Neural progenitor cell (in vitro differentiated cells): ENCODE measurements at regions not wholly inside any gene's neighbourhood (a gene's known extent, or its start where the extent isn't known, plus 50 kb on each side); places are given as distances from the start of the nearest gene placed in this dataset.

Experiments used
- DNase-seq: peaks from one replicate; pipeline ENCODE4 v3.0.0-alpha.2; 2016; ENCODE audit warnings: low spot score
- H2AFZ ChIP-seq: fragments of 200-600 bp; sonication (generic); replicated peaks from 2 replicates; pipeline ENCODE4 v1.6.1; 2016; ENCODE audit warnings: antibody characterized with exemption
- H3F3A ChIP-seq: fragments of 200-600 bp; sonication (generic); 2 replicates; pipeline ENCODE4 v1.6.1; 2016; ENCODE audit warnings: antibody characterized with exemption, low read depth
- H3K27ac ChIP-seq: fragments of 200-600 bp; sonication (generic); 2 replicates; pipeline ENCODE4 v1.5.1; 2016; ENCODE audit warnings: mild to moderate bottlenecking
- H3K27me3 ChIP-seq: fragments of 200-600 bp; sonication (generic); 2 replicates; pipeline ENCODE4 v1.6.1; 2016; ENCODE audit warnings: mild to moderate bottlenecking, moderate library complexity
- H3K36me3 ChIP-seq: fragments of 200-600 bp; sonication (generic); 2 replicates; pipeline ENCODE4 v1.5.1; 2016
- H3K4me1 ChIP-seq: fragments of 200-600 bp; sonication (generic); 2 replicates; pipeline ENCODE4 v1.6.1; 2016; ENCODE audit warnings: mixed run types
- H3K4me2 ChIP-seq: fragments of 200-600 bp; sonication (generic); 2 replicates; pipeline ENCODE4 v1.6.1; 2016
- H3K4me3 ChIP-seq: fragments of 200-600 bp; sonication (generic); 2 replicates; pipeline ENCODE4 v1.5.1; 2016
- H3K79me2 ChIP-seq: fragments of 200-600 bp; sonication (generic); 2 replicates; pipeline ENCODE4 v1.6.1; 2016; ENCODE audit warnings: low read depth
- H3K9ac ChIP-seq: fragments of 200-600 bp; sonication (generic); 2 replicates; pipeline ENCODE4 v1.6.1; 2016
- H3K9me3 ChIP-seq: fragments of 200-600 bp; sonication (generic); 2 replicates; pipeline ENCODE4 v1.5.1; 2016; ENCODE audit warnings: low read depth
- H4K20me1 ChIP-seq: fragments of 200-600 bp; sonication (generic); 2 replicates; pipeline ENCODE4 v1.6.1; 2016; ENCODE audit warnings: low read depth
- H3K27ac Mint-ChIP-seq: 3 replicates; pipeline ENCODE4 v1.8.0; 2021; ENCODE audit warnings: mixed read lengths
- H3K27me3 Mint-ChIP-seq: 2 replicates; pipeline ENCODE4 v1.8.0; 2022; ENCODE audit warnings: low read depth, mild to moderate bottlenecking, inconsistent platforms, moderate library complexity, mixed read lengths; ENCODE audit not compliant: insufficient read depth
- H3K36me3 Mint-ChIP-seq: 3 replicates; pipeline ENCODE4 v1.8.0; 2021; ENCODE audit warnings: mixed read lengths
- H3K4me1 Mint-ChIP-seq: 3 replicates; pipeline ENCODE4 v1.8.0; 2021; ENCODE audit warnings: mixed read lengths
- H3K4me3 Mint-ChIP-seq: 3 replicates; pipeline ENCODE4 v1.8.0; 2021; ENCODE audit warnings: mild to moderate bottlenecking, moderate library complexity, mixed read lengths
- H3K9me3 Mint-ChIP-seq: 3 replicates; pipeline ENCODE4 v1.8.0; 2020; ENCODE audit warnings: mixed read lengths
- CTCF ChIP-seq: fragments of 200-600 bp; sonication (generic); IDR thresholded peaks from 2 replicates; pipeline ENCODE4 v1.5.1; 2017; ENCODE audit warnings: antibody characterized with exemption, mild to moderate bottlenecking
- EZH2 ChIP-seq: fragments of 200-600 bp; sonication (generic); IDR thresholded peaks from 2 replicates; pipeline ENCODE4 v1.6.1; 2017; ENCODE audit warnings: antibody characterized with exemption, mild to moderate bottlenecking, moderate library complexity
- EZH2phosphoT487 ChIP-seq: fragments of 200-600 bp; sonication (generic); IDR thresholded peaks from 2 replicates; pipeline ENCODE4 v1.6.1; 2017; ENCODE audit warnings: antibody characterized with exemption

- no peaks in the 10 kb centered on the region for H3K36me3 ChIP-seq
- TF ChIP-seq EZH2 (no peak), EZH2phosphoT487 (no peak), CTCF (no peak)
- H3K27ac ChIP-seq, result no peak overlapping the region
- no peaks in the 10 kb centered on the region for H3K79me2 ChIP-seq
- no peaks in the 10 kb centered on the region for H4K20me1 ChIP-seq
- no peaks in the 10 kb centered on the region for H3F3A ChIP-seq
- no peak overlapping the region for H3K9ac ChIP-seq
- no peak for DNase-seq
- no peak overlapping the region for H3K4me2 ChIP-seq
- Mint-ChIP-seq H3K4me1 (no peaks in the 10 kb centered on the region), H3K9me3 (no peaks in the 10 kb centered on the region), H3K27ac (no peak overlapping the region), H3K36me3 (no peaks in the 10 kb centered on the region), H3K27me3 (peaks cover 5% of the 10 kb centered on the region), H3K4me3 (no peak overlapping the region)
- H3K4me1 ChIP-seq, result no peaks in the 10 kb centered on the region
- no peaks in the 10 kb centered on the region for H3K9me3 ChIP-seq
- no peaks in the 10 kb centered on the region for H3K27me3 ChIP-seq
- H2AFZ ChIP-seq, result no peak overlapping the region
- H3K4me3 ChIP-seq, result no peak overlapping the region
Measured at GRCh38 chr21:35857095-35857494, 203.2 kb downstream of the SETD4 start.

GRCh38 chr21:35855484-35855883 is 204.8 kb downstream of the SETD4 start:
- no peaks in the 10 kb centered on the region for H3K9me3 ChIP-seq
- no peaks in the 10 kb centered on the region for H3K27me3 ChIP-seq
- Mint-ChIP-seq H3K9me3 (no peaks in the 10 kb centered on the region), H3K27ac (no peak overlapping the region), H3K4me3 (no peak overlapping the region), H3K36me3 (no peaks in the 10 kb centered on the region), H3K4me1 (no peaks in the 10 kb centered on the region), H3K27me3 (peaks cover 3% of the 10 kb centered on the region)
- no peak for TF ChIP-seq EZH2phosphoT487
- TF ChIP-seq CTCF, result no peak
- TF ChIP-seq EZH2, result no peak
- H3F3A ChIP-seq, result no peaks in the 10 kb centered on the region
- H3K27ac ChIP-seq, result no peak overlapping the region
- no peaks in the 10 kb centered on the region for H4K20me1 ChIP-seq
- H3K4me2 ChIP-seq, result no peak overlapping the region
- no peaks in the 10 kb centered on the region for H3K79me2 ChIP-seq
- no peak overlapping the region for H3K9ac ChIP-seq
- no peaks in the 10 kb centered on the region for H3K4me1 ChIP-seq
- H3K36me3 ChIP-seq, result no peaks in the 10 kb centered on the region
- H2AFZ ChIP-seq, result no peak overlapping the region
- no peak for DNase-seq
- no peak overlapping the region for H3K4me3 ChIP-seq

GRCh38 chr21:35854281-35854680 is 206.0 kb downstream of the SETD4 start:
- Histone ChIP-seq H3K9me3 (no peaks in the 10 kb centered on the region), H3K36me3 (no peaks in the 10 kb centered on the region), H3K27ac (no peak overlapping the region), H3F3A (no peaks in the 10 kb centered on the region), H2AFZ (no peak overlapping the region), H3K27me3 (no peaks in the 10 kb centered on the region), H3K9ac (no peak overlapping the region), H4K20me1 (no peaks in the 10 kb centered on the region), H3K4me2 (no peak overlapping the region), H3K79me2 (no peaks in the 10 kb centered on the region), H3K4me1 (no peaks in the 10 kb centered on the region), H3K4me3 (no peak overlapping the region)
- Mint-ChIP-seq H3K27ac (no peak overlapping the region), H3K4me1 (no peaks in the 10 kb centered on the region), H3K36me3 (no peaks in the 10 kb centered on the region), H3K9me3 (no peaks in the 10 kb centered on the region), H3K27me3 (peaks cover 3% of the 10 kb centered on the region), H3K4me3 (no peak overlapping the region)
- no peak for TF ChIP-seq CTCF
- no peak for TF ChIP-seq EZH2
- no peak for TF ChIP-seq EZH2phosphoT487
- DNase-seq, result no peak
